ENCODE measurements at regions not wholly inside any gene's neighbourhood (a gene's known extent, or its start where the extent isn't known, plus 50 kb on each side); places are given as distances from the start of the nearest gene placed in this dataset.
"Not testable (repeated sequence)": the region's sequence is repeated elsewhere in the genome, so short reads cannot be mapped to it uniquely, and the experiment has no call there.

DNA sequence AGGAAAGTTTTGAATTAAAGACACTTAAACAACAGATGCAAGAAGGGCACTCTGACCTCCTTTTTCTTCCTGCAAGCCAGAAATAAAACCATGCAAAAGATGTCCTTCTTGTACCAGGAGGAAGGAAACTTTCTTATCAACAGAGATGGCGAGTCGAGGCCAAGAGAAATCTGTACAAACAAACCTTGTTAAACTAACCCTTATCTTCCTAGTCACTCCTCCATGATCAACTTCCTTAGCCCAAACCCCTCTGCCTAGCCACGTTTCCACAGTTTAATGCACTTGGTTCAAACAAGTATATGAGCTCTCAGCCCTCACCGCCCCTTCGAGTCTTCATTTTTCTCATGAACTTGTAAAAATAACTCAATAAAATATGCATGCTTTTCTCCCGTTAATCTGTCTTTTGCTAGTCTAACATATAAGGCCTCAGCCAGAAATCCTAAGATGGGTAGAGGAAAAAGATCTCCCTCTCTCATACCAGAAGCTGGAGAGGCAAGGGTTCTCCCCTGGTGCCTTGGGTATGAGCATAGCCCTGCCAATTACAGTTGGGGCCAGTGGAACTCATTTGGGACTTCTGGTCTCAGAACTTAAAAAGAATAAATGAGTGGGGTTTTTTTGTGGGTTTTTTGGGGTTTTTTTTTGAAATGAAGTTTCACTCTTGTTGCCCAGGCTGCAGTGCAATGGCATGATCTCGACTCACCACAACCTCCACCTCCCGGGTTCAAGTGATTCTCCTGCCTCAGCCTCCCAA lies 141.7 kb upstream of the SOD1 start:
- TF ChIP-seq, protein P1, sequence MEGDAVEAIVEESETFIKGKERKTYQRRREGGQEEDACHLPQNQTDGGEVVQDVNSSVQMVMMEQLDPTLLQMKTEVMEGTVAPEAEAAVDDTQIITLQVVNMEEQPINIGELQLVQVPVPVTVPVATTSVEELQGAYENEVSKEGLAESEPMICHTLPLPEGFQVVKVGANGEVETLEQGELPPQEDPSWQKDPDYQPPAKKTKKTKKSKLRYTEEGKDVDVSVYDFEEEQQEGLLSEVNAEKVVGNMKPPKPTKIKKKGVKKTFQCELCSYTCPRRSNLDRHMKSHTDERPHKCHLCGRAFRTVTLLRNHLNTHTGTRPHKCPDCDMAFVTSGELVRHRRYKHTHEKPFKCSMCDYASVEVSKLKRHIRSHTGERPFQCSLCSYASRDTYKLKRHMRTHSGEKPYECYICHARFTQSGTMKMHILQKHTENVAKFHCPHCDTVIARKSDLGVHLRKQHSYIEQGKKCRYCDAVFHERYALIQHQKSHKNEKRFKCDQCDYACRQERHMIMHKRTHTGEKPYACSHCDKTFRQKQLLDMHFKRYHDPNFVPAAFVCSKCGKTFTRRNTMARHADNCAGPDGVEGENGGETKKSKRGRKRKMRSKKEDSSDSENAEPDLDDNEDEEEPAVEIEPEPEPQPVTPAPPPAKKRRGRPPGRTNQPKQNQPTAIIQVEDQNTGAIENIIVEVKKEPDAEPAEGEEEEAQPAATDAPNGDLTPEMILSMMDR (IDR thresholded peaks at IDR 0.05) = no peak
- no peak overlapping the region for H3K27ac ChIP-seq
- H3K4me3 ChIP-seq (ENCODE audit: low read depth in 1 of 2, low read length in 1 of 2) = no peak overlapping the region
- H3K4me1 ChIP-seq (ENCODE audit: control insufficient read depth in 1 of 2, insufficient read depth in 1 of 2, low read depth in 1 of 2, low read length in 1 of 2) = no peaks in the 10 kb centered on the region
- H3K9me3 ChIP-seq = no peaks in the 10 kb centered on the region
- H3K36me3 ChIP-seq = no peaks in the 10 kb centered on the region
- no peaks in the 10 kb centered on the region for H3K27me3 ChIP-seq

DNA sequence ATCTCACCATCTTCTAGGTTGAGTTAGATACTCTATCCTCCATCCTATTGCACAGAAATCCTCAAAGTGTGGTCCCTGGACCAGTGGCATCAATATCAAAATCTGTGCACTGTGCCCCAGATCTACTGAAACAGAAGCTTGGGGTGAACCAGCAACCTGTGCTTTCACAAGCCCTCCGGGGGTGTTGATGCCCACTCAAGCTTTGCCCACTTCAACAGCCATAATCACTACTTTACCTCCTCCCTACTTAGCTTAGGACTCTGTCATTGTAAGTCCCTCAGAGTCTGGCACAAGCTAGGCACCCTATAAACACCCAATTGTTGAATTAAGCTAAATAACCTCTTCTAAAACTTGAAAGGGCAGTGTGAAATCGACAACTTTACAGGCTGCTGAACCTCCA lies 144.2 kb upstream of the SOD1 start:
- no peaks in the 10 kb centered on the region for H3K9me3 ChIP-seq
- H3K27me3 ChIP-seq = no peaks in the 10 kb centered on the region
- no peak overlapping the region for H3K4me3 ChIP-seq (ENCODE audit: low read depth in 1 of 2, low read length in 1 of 2)
- no peak overlapping the region for H3K27ac ChIP-seq
- H3K4me1 ChIP-seq (ENCODE audit: control insufficient read depth in 1 of 2, insufficient read depth in 1 of 2, low read depth in 1 of 2, low read length in 1 of 2) = no peaks in the 10 kb centered on the region
- no peaks in the 10 kb centered on the region for H3K36me3 ChIP-seq
- TF ChIP-seq, protein P1 (IDR thresholded peaks at IDR 0.05) = no peak

DNA sequence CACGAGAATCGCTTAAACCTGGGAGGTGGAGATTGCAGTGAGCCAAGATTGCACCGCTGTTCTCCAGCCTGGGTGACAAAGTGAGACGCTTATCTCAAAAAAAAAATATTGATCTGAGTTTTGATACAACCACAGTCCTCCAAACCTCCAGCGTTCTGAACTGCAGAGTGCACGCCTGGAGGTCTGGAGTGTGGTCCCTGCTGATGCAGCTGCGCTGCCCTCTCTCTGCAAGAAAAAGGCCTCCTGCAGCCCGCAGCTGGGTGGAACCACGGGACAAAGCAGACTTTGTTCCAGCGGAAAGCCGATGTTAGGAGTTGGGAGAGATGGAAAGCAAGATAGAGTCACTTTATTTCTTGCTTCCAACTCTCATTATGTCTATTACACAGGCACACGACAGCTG lies 144.9 kb upstream of the SOD1 start:
- Histone ChIP-seq H3K27ac (no peak overlapping the region), H3K36me3 (no peaks in the 10 kb centered on the region), H3K9me3 (no peaks in the 10 kb centered on the region), H3K4me1 (ENCODE audit: control insufficient read depth in 1 of 2, insufficient read depth in 1 of 2, low read depth in 1 of 2, low read length in 1 of 2) (no peaks in the 10 kb centered on the region), H3K4me3 (ENCODE audit: low read depth in 1 of 2, low read length in 1 of 2) (no peak overlapping the region), H3K27me3 (no peaks in the 10 kb centered on the region)
- TF ChIP-seq, protein P1 (IDR thresholded peaks at IDR 0.05) = no peak

DNA sequence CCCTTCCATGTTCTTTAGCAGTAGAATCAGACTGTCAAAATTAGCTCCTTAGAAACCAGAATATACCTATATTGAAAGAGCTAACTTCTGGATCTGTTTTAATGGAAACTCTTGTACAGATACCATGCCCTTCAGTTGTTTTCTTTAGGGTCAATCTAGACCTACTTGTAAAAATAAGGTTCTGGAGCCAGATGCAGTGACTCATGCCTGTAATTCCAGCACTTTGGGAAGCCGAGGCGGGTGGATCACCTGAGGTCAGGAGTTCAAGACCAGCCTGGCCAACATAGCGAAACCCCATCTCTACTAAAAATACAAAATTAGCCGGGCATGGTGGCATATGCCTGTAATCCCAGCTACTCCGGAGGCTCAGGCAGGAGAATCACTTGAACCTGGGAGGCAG lies 146.0 kb upstream of the SOD1 start:
- H3K27me3 ChIP-seq; H3K27ac ChIP-seq; H3K9me3 ChIP-seq; H3K4me1 ChIP-seq (ENCODE audit: control insufficient read depth in 1 of 2, insufficient read depth in 1 of 2, low read depth in 1 of 2, low read length in 1 of 2); H3K4me3 ChIP-seq (ENCODE audit: low read depth in 1 of 2, low read length in 1 of 2); H3K36me3 ChIP-seq: not testable (repeated sequence)

DNA sequence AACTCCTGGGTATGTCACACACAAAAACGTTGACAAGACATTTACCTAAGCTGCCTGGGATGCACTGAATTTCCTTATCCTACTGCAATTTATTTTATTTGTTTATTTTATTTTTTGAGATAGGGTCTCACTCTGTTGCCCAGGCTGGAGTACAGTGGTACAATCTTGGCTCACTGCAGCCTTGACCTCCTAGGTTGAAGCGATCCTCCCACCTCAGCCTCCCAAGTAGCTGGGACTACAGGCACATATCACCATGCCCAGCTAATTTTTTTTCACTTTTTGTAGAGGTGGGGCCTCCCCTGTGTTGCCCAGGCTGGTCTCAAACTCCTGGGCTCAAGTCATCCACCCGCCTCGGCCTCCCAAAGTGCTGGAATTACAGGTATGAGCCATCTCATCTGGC lies 147.5 kb upstream of the SOD1 start:
- not testable (repeated sequence) for H3K4me1 ChIP-seq (ENCODE audit: control insufficient read depth in 1 of 2, insufficient read depth in 1 of 2, low read depth in 1 of 2, low read length in 1 of 2); H3K4me3 ChIP-seq (ENCODE audit: low read depth in 1 of 2, low read length in 1 of 2); H3K36me3 ChIP-seq; H3K9me3 ChIP-seq; H3K27me3 ChIP-seq; H3K27ac ChIP-seq

DNA sequence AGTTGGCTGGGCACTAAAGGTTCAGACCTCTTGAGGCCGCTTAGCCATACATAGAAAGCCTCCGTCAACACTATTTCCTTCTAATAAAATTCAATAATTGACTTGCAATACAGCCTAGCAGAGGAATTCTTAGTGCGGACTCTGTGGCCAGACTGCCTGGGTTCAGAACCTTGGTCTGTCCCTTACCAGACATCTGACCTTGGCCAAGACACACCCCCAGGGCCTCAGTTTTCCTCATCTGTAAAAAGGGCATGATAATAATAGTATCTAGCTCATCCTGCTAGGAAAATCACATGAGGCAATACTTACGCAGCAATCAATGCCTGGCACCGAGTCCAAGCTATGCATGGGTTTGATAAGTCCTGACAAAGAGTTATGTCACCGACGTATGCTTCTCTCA lies 148.2 kb upstream of the SOD1 start:
- TF ChIP-seq, protein P1 (IDR thresholded peaks at IDR 0.05) = no peak
- no peaks in the 10 kb centered on the region for H3K36me3 ChIP-seq
- H3K4me3 ChIP-seq (ENCODE audit: low read depth in 1 of 2, low read length in 1 of 2) = no peak overlapping the region
- H3K9me3 ChIP-seq = no peaks in the 10 kb centered on the region
- no peaks in the 10 kb centered on the region for H3K4me1 ChIP-seq (ENCODE audit: control insufficient read depth in 1 of 2, insufficient read depth in 1 of 2, low read depth in 1 of 2, low read length in 1 of 2)
- no peak overlapping the region for H3K27ac ChIP-seq
- no peaks in the 10 kb centered on the region for H3K27me3 ChIP-seq
